ENCODE measurements at regions not wholly inside any gene's neighbourhood (a gene's known extent, or its start where the extent isn't known, plus 50 kb on each side); places are given as distances from the start of the nearest gene placed in this dataset.

GRCh38 chr3:43902415-43902814 is 211.7 kb downstream of the ABHD5 start:
- DNase-seq = no peak

GRCh38 chr3:43905157-43905556 is 214.4 kb downstream of the ABHD5 start:
- DNase-seq = no peak

GRCh38 chr3:43906849-43907507 is 216.2 kb downstream of the ABHD5 start:
- DNase-seq = no peak

- DNase-seq = no peak
Observed at GRCh38 chr3:43907508-43907858, 216.7 kb downstream of the ABHD5 start.

- DNase-seq = no peak
Observed at GRCh38 chr3:43908456-43908855, 217.7 kb downstream of the ABHD5 start.

- DNase-seq = no peak
Observed at GRCh38 chr3:43909149-43909548, 218.4 kb downstream of the ABHD5 start.

- no peak for DNase-seq
Observed at GRCh38 chr3:43910750-43911149, 220.0 kb downstream of the ABHD5 start.

- no peak for DNase-seq
Observed at GRCh38 chr3:43913036-43913948, 222.6 kb downstream of the ABHD5 start.

GRCh38 chr3:43914269-43914668 is 223.5 kb downstream of the ABHD5 start:
- DNase-seq = no peak

- no peak for DNase-seq
Observed at GRCh38 chr3:43915546-43915945, 224.8 kb downstream of the ABHD5 start.

- DNase-seq = no peak
Observed at GRCh38 chr3:43917361-43917760, 226.6 kb downstream of the ABHD5 start.

- DNase-seq = no peak
Observed at GRCh38 chr3:43919029-43919428, 228.3 kb downstream of the ABHD5 start.

- DNase-seq = no peak
Observed at GRCh38 chr3:43921056-43921648, 230.4 kb downstream of the ABHD5 start.

GRCh38 chr3:43922374-43922773 is 231.6 kb downstream of the ABHD5 start:
- DNase-seq = no peak

GRCh38 chr3:43923104-43923882 is 232.6 kb downstream of the ABHD5 start:
- no peak for DNase-seq

- no peak for DNase-seq
Observed at GRCh38 chr3:43926055-43926454, 235.3 kb downstream of the ABHD5 start.

- no peak for DNase-seq
Observed at GRCh38 chr3:43932921-43933320, 242.2 kb downstream of the ABHD5 start.

GRCh38 chr3:43948013-43948412 is 257.3 kb downstream of the ABHD5 start:
- no peak for DNase-seq

GRCh38 chr3:43949594-43949993 is 258.9 kb downstream of the ABHD5 start:
- no peak for DNase-seq

GRCh38 chr3:43950775-43951174 is 260.0 kb downstream of the ABHD5 start:
- no peak for DNase-seq

GRCh38 chr3:43951813-43952212 is 261.1 kb downstream of the ABHD5 start:
- DNase-seq = no peak

GRCh38 chr3:43953380-43953779 is 262.6 kb downstream of the ABHD5 start:
- DNase-seq = no peak

Measured in hematopoietic multipotent progenitor cell treated with erythropoietin and hydrocortisone succinate and interleukin-3 and kit ligand, for 8 days (in vitro differentiated cells).